ENCODE measurements at regions not wholly inside any gene's neighbourhood (a gene's known extent, or its start where the extent isn't known, plus 50 kb on each side); places are given as distances from the start of the nearest gene placed in this dataset.

DNA sequence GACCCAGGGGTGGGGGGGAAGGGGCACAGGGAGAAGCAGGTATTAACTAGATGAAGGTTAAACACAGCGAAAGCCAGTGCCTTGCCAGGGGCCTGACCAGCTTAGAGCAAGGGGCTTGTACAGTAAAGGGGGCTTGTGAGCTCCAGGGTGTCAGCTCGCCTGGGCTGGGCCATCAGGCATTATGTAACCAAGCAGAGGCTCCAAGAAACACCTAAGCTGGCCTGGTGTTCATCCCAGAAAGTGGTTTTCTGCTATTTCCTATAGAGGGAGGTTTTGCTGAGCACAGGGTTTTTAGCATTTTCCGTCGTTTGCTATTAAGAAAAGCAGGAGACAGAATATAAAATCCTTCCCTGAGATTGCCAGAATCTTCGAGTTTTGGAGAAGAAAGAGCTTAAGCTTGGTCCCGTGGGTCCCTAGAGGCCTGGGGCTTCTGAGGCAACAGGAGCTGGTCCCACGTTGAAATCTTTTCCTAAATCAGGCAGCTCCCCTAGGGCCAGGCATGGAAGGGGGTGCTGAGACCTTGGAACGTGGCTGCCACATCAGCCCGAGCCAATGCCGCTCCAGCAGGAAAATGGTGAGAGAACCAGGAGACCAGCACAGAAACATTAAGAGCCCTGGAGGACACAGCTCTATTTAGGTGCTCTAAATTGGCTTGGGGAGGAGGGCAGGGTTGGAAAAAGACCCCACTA lies 71.4 kb downstream of the ISG20 start:
- TF ChIP-seq CTCF (IDR thresholded peaks at IDR 0.05) = no peak
- TF ChIP-seq EZH2phosphoT487 (IDR thresholded peaks at IDR 0.05) = no peak

All from neural progenitor cell (in vitro differentiated cells).